ENCODE measurements at regions not wholly inside any gene's neighbourhood (a gene's known extent, or its start where the extent isn't known, plus 50 kb on each side); places are given as distances from the start of the nearest gene placed in this dataset.

DNA sequence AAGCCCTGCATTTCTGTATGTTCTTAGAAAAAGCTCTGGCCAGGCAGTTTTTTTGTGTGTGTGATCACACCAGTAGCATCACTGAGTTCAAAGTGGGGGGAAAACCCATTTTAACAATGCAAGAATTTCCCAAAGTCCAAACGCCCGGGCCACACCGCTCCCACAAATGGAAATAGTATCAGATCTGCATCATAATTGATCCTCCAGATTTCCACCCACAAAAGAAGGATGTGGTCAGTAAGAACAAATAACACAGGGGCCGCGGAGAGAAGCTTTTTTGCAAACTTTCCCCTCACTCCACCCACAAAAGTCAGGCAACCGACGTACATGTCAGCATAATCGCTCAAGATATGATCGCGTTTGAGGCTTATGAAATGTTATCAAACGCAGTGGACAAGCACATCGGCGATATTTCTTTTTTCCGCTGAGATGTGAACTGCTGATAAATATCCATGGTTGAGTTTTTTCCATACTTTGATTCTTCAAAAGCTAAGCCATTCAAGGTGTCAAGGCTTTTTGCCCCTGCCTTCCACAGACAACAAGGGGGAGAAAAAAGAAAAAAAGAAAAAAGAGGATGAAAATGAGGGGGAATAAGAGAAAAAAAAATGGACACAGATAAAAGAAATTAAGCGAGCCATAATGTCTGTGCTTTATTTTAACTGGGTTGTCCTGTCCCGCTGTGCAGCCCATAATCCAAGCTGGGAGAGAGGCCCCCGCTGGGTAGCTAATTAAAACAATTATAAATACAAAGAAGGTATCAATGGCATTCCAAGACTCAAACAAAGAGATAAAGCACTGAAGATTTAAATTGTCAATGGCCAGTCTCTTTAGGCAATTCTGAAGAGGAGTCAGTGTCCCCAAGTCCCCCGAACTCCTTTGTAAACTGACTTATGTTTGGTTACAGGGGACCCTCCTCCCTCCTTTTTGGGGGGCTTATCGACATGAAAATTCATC is 143.5 kb downstream of the ZFP64 start:
- TF ChIP-seq CTCF (IDR thresholded peaks at IDR 0.05) (no peak), ZFX (IDR thresholded peaks at IDR 0.05; ENCODE audit: borderline replicate concordance) (no peak)

All from 22Rv1 (cell line).